ENCODE measurements at regions not wholly inside any gene's neighbourhood (a gene's known extent, or its start where the extent isn't known, plus 50 kb on each side); places are given as distances from the start of the nearest gene placed in this dataset.

- no peak for TF ChIP-seq GATA2 (IDR thresholded peaks at IDR 0.05; ENCODE audit: insufficient read depth, insufficient read length, low read depth, low read length)
- no peak for TF ChIP-seq MAX (IDR thresholded peaks at IDR 0.05; ENCODE audit: insufficient read depth, insufficient read length)
- no peak for TF ChIP-seq POLR2AphosphoS5 (IDR thresholded peaks at IDR 0.05; ENCODE audit: insufficient read depth, low read depth, low read length)
- no peak for TF ChIP-seq CTCF (IDR thresholded peaks at IDR 0.05; ENCODE audit: extremely low read depth in 1 of 2, insufficient read depth in 1 of 2, low read depth in 1 of 2, low read length in 2 of 2)
- TF ChIP-seq JUN (IDR thresholded peaks at IDR 0.05; ENCODE audit: borderline replicate concordance, insufficient read depth, insufficient read length, low read depth), result no peak
- no peak for TF ChIP-seq EZH2 (IDR thresholded peaks at IDR 0.05; ENCODE audit: borderline replicate concordance, low read depth, low read length, severe bottlenecking)
- no peak for TF ChIP-seq FOS (IDR thresholded peaks at IDR 0.05; ENCODE audit: borderline replicate concordance, insufficient read depth, low read length)
- no peak for TF ChIP-seq POLR2A (IDR thresholded peaks at IDR 0.05; ENCODE audit: low read depth, low read length)
- TF ChIP-seq MYC (IDR thresholded peaks at IDR 0.05; ENCODE audit: low read depth, low read length), result no peak
- BruUV-seq (replicated peaks), result no TSS peak
- no peak for FAIRE-seq
- Histone ChIP-seq H3K27ac (ENCODE audit: insufficient read depth, low read depth, low read length) (no peak overlapping the region), H3K9me1 (replicated peaks; ENCODE audit: control insufficient read depth, extremely low read depth, insufficient read depth, low read length) (no peaks in the 10 kb centered on the region), H3K9me3 (replicated peaks; ENCODE audit: control insufficient read depth, insufficient read depth, low read length) (no peaks in the 10 kb centered on the region), H3K4me1 (ENCODE audit: control insufficient read depth, extremely low read depth, insufficient read depth, low read length) (no peaks in the 10 kb centered on the region), H3K36me3 (ENCODE audit: control insufficient read depth in 2 of 2, extremely low read depth in 1 of 2, insufficient read depth in 2 of 2, low read length in 2 of 2) (no peaks in the 10 kb centered on the region), H3K9ac (replicated peaks; ENCODE audit: extremely low read depth, insufficient read depth, low read length) (no peak overlapping the region), H4K20me1 (replicated peaks; ENCODE audit: control insufficient read depth, extremely low read depth, insufficient read depth, low read length) (no peaks in the 10 kb centered on the region), H3K4me3 (replicated peaks in 1 of 3; ENCODE audit: insufficient read depth in 1 of 3, low read depth in 1 of 3, low read length in 3 of 3) (no peak overlapping the region), H3K79me2 (ENCODE audit: control insufficient read depth, insufficient read depth, low read length) (no peaks in the 10 kb centered on the region), H3K27me3 (ENCODE audit: control insufficient read depth in 2 of 2, insufficient read depth in 2 of 2, low read length in 2 of 2) (no peaks in the 10 kb centered on the region), H3K4me2 (ENCODE audit: insufficient read depth, low read length) (no peak overlapping the region), H2AFZ (ENCODE audit: low read depth, low read length) (no peak overlapping the region)
- dilution Hi-C loops (cut with MboI; ENCODE audit: extremely low pct_ligation_motif_present, low sequenced_read_pairs), result no loop called here
- intact Hi-C loops (cut with micrococcal nuclease), result no loop called here
- CTCF ChIA-PET, result no interaction called here
- DNase-seq (ENCODE audit: low read depth, low spot score), result no peak
- POLR2A ChIA-PET, result no interaction called here
Measured at GRCh38 chr10:128864554-128865295, 602.3 kb upstream of the MGMT start.
